Upper lobe of left lung (tissue), 6 donors: ENCODE measurements at regions not wholly inside any gene's neighbourhood (a gene's known extent, or its start where the extent isn't known, plus 50 kb on each side); places are given as distances from the start of the nearest gene placed in this dataset.
"Not testable (repeated sequence)": the region's sequence is repeated elsewhere in the genome, so short reads cannot be mapped to it uniquely, and the experiment has no call there.

Experiments
- ATAC-seq, 2 donors: fragments of 200-7000 bp; cut with Tn5 transposase; one replicate each; pipeline ENCODE4 v1.9.1; 2022; ENCODE audit warnings: mild to moderate bottlenecking in 2 of 2, moderate library complexity in 2 of 2; ENCODE audit not compliant: low FRiP score in 2 of 2
- DNase-seq, 2 donors: peaks; one replicate each; pipeline ENCODE4 v3.0.0-alpha.2; 2019 to 2020
- H3K27ac ChIP-seq, 4 donors: fragments of 200-600 bp; sonication (generic); one replicate each; pipeline ENCODE4 v1.5.1; 2016 to 2019
- H3K27me3 ChIP-seq, 4 donors: fragments of 200-600 bp; sonication (generic); one replicate each; pipeline ENCODE4 v1.5.1; 2017 to 2019
- H3K36me3 ChIP-seq, 4 donors: fragments of 200-600 bp; sonication (generic); one replicate each; pipeline ENCODE4 v1.5.1; 2016 to 2019
- H3K4me1 ChIP-seq, 4 donors: fragments of 200-600 bp; sonication (generic); one replicate each; pipeline ENCODE4 v1.5.1; 2018 to 2019
- H3K4me3 ChIP-seq, 4 donors: fragments of 200-600 bp; sonication (generic); one replicate each; pipeline ENCODE4 v1.5.1; 2017 to 2019; ENCODE audit warnings: mild to moderate bottlenecking in 2 of 4, moderate library complexity in 1 of 4
- H3K9me3 ChIP-seq, 4 donors: fragments of 200-600 bp; sonication (generic); one replicate each; pipeline ENCODE4 v1.5.1; 2018 to 2019
- CTCF ChIP-seq, 6 experiments: fragments of 450-650 bp in 4 of 6; fragments of 200-600 bp in 2 of 6; sonication (generic) in 2 of 6; IDR thresholded peaks; one replicate each; pipeline ENCODE4 v1.5.1; 2016 to 2019; ENCODE audit warnings: antibody characterized with exemption in 6 of 6
- EP300 ChIP-seq, 4 donors: sonication (generic); formaldehyde crosslinking; IDR thresholded peaks; one replicate each; pipeline ENCODE4 v1.5.1; 2017; ENCODE audit warnings: antibody characterized with exemption in 4 of 4, control low read depth in 2 of 4
- POLR2A ChIP-seq, 4 donors: fragments of 450-650 bp; IDR thresholded peaks; one replicate each; pipeline ENCODE4 v1.5.1; 2016 to 2017; ENCODE audit warnings: antibody characterized with exemption in 4 of 4, mild to moderate bottlenecking in 2 of 4
- POLR2AphosphoS5 ChIP-seq, 2 donors: sonication (generic); formaldehyde crosslinking; IDR thresholded peaks; one replicate each; pipeline ENCODE4 v1.5.1; 2017; ENCODE audit warnings: antibody characterized with exemption in 2 of 2
- WGBS, 2 donors: methylation state at CpG; one replicate each; pipeline ENCODE4 v1.1.5; 2017 to 2018; 5-methylcytosine and 5-hydroxymethylcytosine counted together
- donor health status: DM: no; HTN: no; CAD: no; lungs with moderate emphysema.
- donor health status: DM: no; HTN: yes; CAD: no; lungs with severe emphysema.

DNA sequence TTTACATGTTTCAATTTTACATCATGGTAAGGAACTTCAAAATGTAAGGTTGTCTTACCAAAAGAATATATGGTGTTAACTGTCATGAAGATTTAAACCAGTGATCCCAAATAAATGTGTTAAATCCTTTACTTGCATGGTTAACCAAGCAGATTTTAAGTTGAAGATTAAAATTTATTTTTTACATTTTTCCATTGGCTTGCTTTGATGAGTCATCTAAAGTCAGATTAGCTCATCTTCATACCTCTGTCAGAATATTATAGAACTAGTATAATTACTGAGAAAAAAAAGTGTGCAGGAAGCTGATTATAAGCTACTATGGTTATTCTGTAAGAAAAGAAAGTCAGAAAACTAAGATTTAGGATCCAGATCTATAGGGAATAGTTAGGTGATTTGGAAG lies 95.3 kb upstream of the DPH5 start:
- Histone ChIP-seq H3K27ac (no peak overlapping the region), H3K27me3 (no peaks in the 10 kb centered on the region), H3K9me3 (no peaks in the 10 kb centered on the region), H3K36me3 (no peaks in the 10 kb centered on the region), H3K4me1 (no peaks in the 10 kb centered on the region), H3K4me3 (no peak overlapping the region)
- no peak for DNase-seq
- no peak for TF ChIP-seq POLR2A (IDR thresholded peaks at IDR 0.05)
- no peak for TF ChIP-seq EP300 (IDR thresholded peaks at IDR 0.05)
- no peak for TF ChIP-seq CTCF (IDR thresholded peaks at IDR 0.05)
- TF ChIP-seq POLR2AphosphoS5 (IDR thresholded peaks at IDR 0.05) = no peak
- no peak for ATAC-seq

DNA sequence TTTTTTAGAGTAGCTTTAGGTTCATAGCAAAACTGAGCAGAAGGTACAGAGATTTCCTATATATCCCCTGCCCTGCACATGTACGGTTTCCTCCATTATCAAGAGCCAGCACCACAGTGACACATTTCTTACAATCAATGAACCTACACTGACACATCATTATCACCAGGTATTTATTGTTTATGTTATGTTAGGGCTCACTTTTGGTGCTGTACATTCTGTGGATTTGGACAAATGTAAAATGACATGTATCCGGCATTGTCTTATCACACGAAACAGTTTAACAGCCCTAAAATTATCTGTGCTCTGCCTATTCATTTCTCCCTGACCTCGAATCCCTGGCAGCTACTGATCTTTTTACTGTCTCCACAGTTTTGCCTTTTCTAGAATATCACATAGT lies 93.7 kb upstream of the DPH5 start:
- 92 to 95% methylated on average over 4 of the region's 4 CpGs for WGBS, 2 donors
- no peak for ATAC-seq
- H3K4me1 ChIP-seq = no peaks in the 10 kb centered on the region
- no peaks in the 10 kb centered on the region for H3K27me3 ChIP-seq
- no peak overlapping the region for H3K27ac ChIP-seq
- H3K36me3 ChIP-seq = no peaks in the 10 kb centered on the region
- no peak for TF ChIP-seq EP300 (IDR thresholded peaks at IDR 0.05)
- no peak for TF ChIP-seq POLR2A (IDR thresholded peaks at IDR 0.05)
- no peak overlapping the region for H3K4me3 ChIP-seq
- H3K9me3 ChIP-seq = no peaks in the 10 kb centered on the region
- DNase-seq = no peak

GRCh38 chr1:101116006-101116405 lies 90.4 kb upstream of the DPH5 start:
- H3K27me3 ChIP-seq = no peaks in the 10 kb centered on the region
- no peak for ATAC-seq
- 87 to 88% methylated on average over 3 of the region's 3 CpGs for WGBS, 2 donors

GRCh38 chr1:101115112-101115511 lies 89.5 kb upstream of the DPH5 start:
- no peak overlapping the region for H3K4me3 ChIP-seq
- TF ChIP-seq POLR2AphosphoS5 (IDR thresholded peaks at IDR 0.05) (no peak), POLR2A (IDR thresholded peaks at IDR 0.05) (no peak), CTCF (IDR thresholded peaks at IDR 0.05) (no peak), EP300 (IDR thresholded peaks at IDR 0.05) (no peak)
- H3K27ac ChIP-seq = no peak overlapping the region
- H3K27me3 ChIP-seq = no peaks in the 10 kb centered on the region
- peaks cover 0 to 12% (median 4%) of the 10 kb centered on the region in 4 donors for H3K4me1 ChIP-seq
- no peak for ATAC-seq
- no peak for DNase-seq
- no peaks in the 10 kb centered on the region for H3K9me3 ChIP-seq
- H3K36me3 ChIP-seq = no peaks in the 10 kb centered on the region
- 76 to 80% methylated on average over 1 of the region's 1 CpG for WGBS, 2 donors

More at GRCh38 chr1:101116006-101116405, 90.4 kb upstream of the DPH5 start:
- peaks cover 0 to 10% (median 4%) of the 10 kb centered on the region in 4 donors for H3K4me1 ChIP-seq
- H3K36me3 ChIP-seq = no peaks in the 10 kb centered on the region
- H3K4me3 ChIP-seq = no peak overlapping the region
- no peak for DNase-seq
- TF ChIP-seq POLR2AphosphoS5 (IDR thresholded peaks at IDR 0.05) (no peak), CTCF (IDR thresholded peaks at IDR 0.05) (no peak), EP300 (IDR thresholded peaks at IDR 0.05) (no peak), POLR2A (IDR thresholded peaks at IDR 0.05) (no peak)
- no peaks in the 10 kb centered on the region for H3K9me3 ChIP-seq
- H3K27ac ChIP-seq = no peak overlapping the region

DNA sequence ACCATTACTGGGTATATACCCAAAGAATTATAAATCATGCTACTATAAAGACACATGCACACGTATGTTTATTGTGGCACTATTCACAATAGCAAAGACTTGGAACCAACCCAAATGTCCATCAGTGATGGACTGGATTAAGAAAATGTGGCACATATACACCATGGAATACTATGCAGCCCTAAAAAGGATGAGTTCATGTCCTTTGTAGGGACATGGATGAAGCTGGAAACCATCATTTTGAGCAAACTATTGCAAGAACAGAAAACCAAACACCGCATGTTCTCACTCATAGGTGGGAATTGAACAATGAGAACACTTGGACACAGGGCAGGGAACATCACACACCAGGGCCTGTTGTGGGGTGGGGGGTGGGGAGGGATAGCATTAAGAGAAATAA lies 88.5 kb upstream of the DPH5 start:
- ATAC-seq, H3K9me3 ChIP-seq, H3K27ac ChIP-seq, H3K4me3 ChIP-seq, H3K36me3 ChIP-seq, DNase-seq, H3K27me3 ChIP-seq: not testable (repeated sequence)
- 90 to 98% methylated on average over 2 of the region's 2 CpGs for WGBS, 2 donors
- H3K4me1 ChIP-seq = peaks cover 0 to 12% (median 4%) of the 10 kb centered on the region in 4 donors

DNA sequence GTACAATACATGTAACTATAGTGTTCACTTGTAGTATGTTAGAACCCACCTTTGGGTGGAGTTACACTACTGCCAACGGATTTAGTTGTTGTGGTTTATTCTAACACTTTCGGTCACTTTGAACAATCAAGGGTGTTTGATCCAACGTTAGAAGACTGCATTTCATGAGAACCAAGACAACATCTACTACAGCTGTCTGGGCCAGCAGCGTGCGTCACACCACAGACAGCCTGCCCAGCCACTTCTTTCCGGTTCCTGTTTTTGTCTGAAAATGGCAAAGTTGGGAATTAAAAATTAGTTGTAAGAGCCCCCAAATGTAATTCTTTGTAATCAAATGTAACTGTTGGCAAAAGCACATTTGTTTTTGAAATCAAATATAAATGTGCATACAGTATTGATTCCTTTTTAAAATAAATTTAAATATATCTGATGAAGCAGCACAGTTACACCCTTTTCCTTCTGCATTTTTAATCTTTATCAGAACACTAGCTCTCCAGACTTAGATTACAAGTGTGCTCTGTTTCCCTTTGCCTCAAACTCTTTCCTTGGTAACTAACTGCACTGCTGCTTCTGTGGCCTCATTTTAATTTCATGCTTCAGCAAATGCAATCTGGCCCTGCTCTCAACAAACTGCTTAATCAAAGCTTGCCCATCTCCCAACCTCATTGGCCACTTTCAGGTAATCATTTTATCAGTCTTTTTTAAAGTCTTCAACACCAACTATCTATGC lies 86.6 kb upstream of the DPH5 start:
- Histone ChIP-seq H3K4me1 (peaks cover 0 to 12% (median 7%) of the 10 kb centered on the region in 4 donors), H3K36me3 (no peaks in the 10 kb centered on the region), H3K4me3 (no peak overlapping the region), H3K27me3 (no peaks in the 10 kb centered on the region), H3K9me3 (no peaks in the 10 kb centered on the region), H3K27ac (peak overlapping the region; percentile 52 to 74 (median 62))
- peak; percentile 73 to 76 for ATAC-seq
- peak in 1 of 2 donors; percentile 74 for DNase-seq
- WGBS, 2 donors = 33 to 40% methylated on average over 6 of the region's 6 CpGs
- TF ChIP-seq EP300 (IDR thresholded peaks at IDR 0.05) = peak in 3 of 4 donors; percentile 1 to 52 (median 43)
- peak in 1 of 2 donors; percentile 51 for TF ChIP-seq POLR2AphosphoS5 (IDR thresholded peaks at IDR 0.05)
- TF ChIP-seq POLR2A (IDR thresholded peaks at IDR 0.05) = no peak
- no peak for TF ChIP-seq CTCF (IDR thresholded peaks at IDR 0.05)
